ENCODE measurements at regions not wholly inside any gene's neighbourhood (a gene's known extent, or its start where the extent isn't known, plus 50 kb on each side); places are given as distances from the start of the nearest gene placed in this dataset.
"Not testable (repeated sequence)": the region's sequence is repeated elsewhere in the genome, so short reads cannot be mapped to it uniquely, and the experiment has no call there.

GRCh38 chr5:102682101-102682647 lies 72.9 kb upstream of the PAM start:
- no peak overlapping the region for H3K27ac ChIP-seq (ENCODE audit: low read depth in 1 of 2, low read length in 2 of 2)
- H3K4me3 ChIP-seq (ENCODE audit: low read length in 2 of 2) = no peak overlapping the region
- intact Hi-C loops (cut with DNase I) = loop anchor here in 1 of 2 donors (5.0 kb wide), 1 partner anchor 360 kb away; no protein-coding TSS in a partner anchor
- no peaks in the 10 kb centered on the region for H3K9me3 ChIP-seq (ENCODE audit: control insufficient read depth, low read length)
- H3K4me1 ChIP-seq (ENCODE audit: control insufficient read depth in 1 of 2, insufficient read depth in 2 of 2, low read length in 2 of 2) = no peaks in the 10 kb centered on the region
- ATAC-seq (ENCODE audit: low FRiP score) = no peak
- DNase-seq = no peak
- no peaks in the 10 kb centered on the region for H3K27me3 ChIP-seq (ENCODE audit: control insufficient read depth in 1 of 2, insufficient read depth in 2 of 2, low read length in 1 of 2)
- 94 to 96% methylated on average over 2 of the region's 2 CpGs for WGBS, 2 donors
- H3K36me3 ChIP-seq (ENCODE audit: control insufficient read depth in 1 of 2, insufficient read depth in 2 of 2, low read length in 1 of 2) = no peaks in the 10 kb centered on the region

GRCh38 chr5:102688076-102688475 lies 67.0 kb upstream of the PAM start:
- H3K4me3 ChIP-seq (ENCODE audit: low read length in 2 of 2); H3K27ac ChIP-seq (ENCODE audit: low read depth in 1 of 2, low read length in 2 of 2); ATAC-seq (ENCODE audit: low FRiP score); H3K4me1 ChIP-seq (ENCODE audit: control insufficient read depth in 1 of 2, insufficient read depth in 2 of 2, low read length in 2 of 2); intact Hi-C loops (cut with DNase I); H3K36me3 ChIP-seq (ENCODE audit: control insufficient read depth in 1 of 2, insufficient read depth in 2 of 2, low read length in 1 of 2); H3K27me3 ChIP-seq (ENCODE audit: control insufficient read depth in 1 of 2, insufficient read depth in 2 of 2, low read length in 1 of 2); H3K9me3 ChIP-seq (ENCODE audit: control insufficient read depth, low read length); DNase-seq: not testable (repeated sequence)
- 93 to 94% methylated on average over 7 of the region's 7 CpGs for WGBS, 2 donors

GRCh38 chr5:102688581-102689342 lies 66.3 kb upstream of the PAM start:
- ATAC-seq (ENCODE audit: low FRiP score); DNase-seq; H3K27me3 ChIP-seq (ENCODE audit: control insufficient read depth in 1 of 2, insufficient read depth in 2 of 2, low read length in 1 of 2); intact Hi-C loops (cut with DNase I); H3K36me3 ChIP-seq (ENCODE audit: control insufficient read depth in 1 of 2, insufficient read depth in 2 of 2, low read length in 1 of 2); H3K4me3 ChIP-seq (ENCODE audit: low read length in 2 of 2); H3K27ac ChIP-seq (ENCODE audit: low read depth in 1 of 2, low read length in 2 of 2); H3K9me3 ChIP-seq (ENCODE audit: control insufficient read depth, low read length); H3K4me1 ChIP-seq (ENCODE audit: control insufficient read depth in 1 of 2, insufficient read depth in 2 of 2, low read length in 2 of 2): not testable (repeated sequence)
- WGBS, 2 donors = 95 to 96% methylated on average over 14 of the region's 14 CpGs

- ATAC-seq (ENCODE audit: low FRiP score) = no peak
- DNase-seq = no peak
- H3K27me3 ChIP-seq (ENCODE audit: control insufficient read depth in 1 of 2, insufficient read depth in 2 of 2, low read length in 1 of 2) = no peaks in the 10 kb centered on the region
- no peaks in the 10 kb centered on the region for H3K9me3 ChIP-seq (ENCODE audit: control insufficient read depth, low read length)
- no peak overlapping the region for H3K4me3 ChIP-seq (ENCODE audit: low read length in 2 of 2)
- no peaks in the 10 kb centered on the region for H3K36me3 ChIP-seq (ENCODE audit: control insufficient read depth in 1 of 2, insufficient read depth in 2 of 2, low read length in 1 of 2)
- no peaks in the 10 kb centered on the region for H3K4me1 ChIP-seq (ENCODE audit: control insufficient read depth in 1 of 2, insufficient read depth in 2 of 2, low read length in 2 of 2)
- 85 to 92% methylated on average over 2 of the region's 2 CpGs for WGBS, 2 donors
- H3K27ac ChIP-seq (ENCODE audit: low read depth in 1 of 2, low read length in 2 of 2) = no peak overlapping the region
- intact Hi-C loops (cut with DNase I) = no loop called here
Observed at GRCh38 chr5:102690910-102691309, 64.2 kb upstream of the PAM start.

GRCh38 chr5:102691434-102691833 lies 63.7 kb upstream of the PAM start:
- 86 to 93% methylated on average over 1 of the region's 1 CpG for WGBS, 2 donors
- ATAC-seq (ENCODE audit: low FRiP score) = no peak
- intact Hi-C loops (cut with DNase I) = no loop called here

GRCh38 chr5:102700120-102700831 lies 54.8 kb upstream of the PAM start:
- 91 to 95% methylated on average over 1 of the region's 1 CpG for WGBS, 2 donors
- Histone ChIP-seq H3K27ac (ENCODE audit: low read depth in 1 of 2, low read length in 2 of 2) (no peak overlapping the region), H3K9me3 (ENCODE audit: control insufficient read depth, low read length) (no peaks in the 10 kb centered on the region), H3K36me3 (ENCODE audit: control insufficient read depth in 1 of 2, insufficient read depth in 2 of 2, low read length in 1 of 2) (no peaks in the 10 kb centered on the region), H3K4me1 (ENCODE audit: control insufficient read depth in 1 of 2, insufficient read depth in 2 of 2, low read length in 2 of 2) (no peaks in the 10 kb centered on the region), H3K27me3 (ENCODE audit: control insufficient read depth in 1 of 2, insufficient read depth in 2 of 2, low read length in 1 of 2) (no peaks in the 10 kb centered on the region), H3K4me3 (ENCODE audit: low read length in 2 of 2) (no peak overlapping the region)
- DNase-seq (no peak), ATAC-seq (ENCODE audit: low FRiP score) (no peak)
- intact Hi-C loops (cut with DNase I) = no loop called here

More at GRCh38 chr5:102691434-102691833, 63.7 kb upstream of the PAM start:
- no peak overlapping the region for H3K4me3 ChIP-seq (ENCODE audit: low read length in 2 of 2)
- no peaks in the 10 kb centered on the region for H3K4me1 ChIP-seq (ENCODE audit: control insufficient read depth in 1 of 2, insufficient read depth in 2 of 2, low read length in 2 of 2)
- H3K36me3 ChIP-seq (ENCODE audit: control insufficient read depth in 1 of 2, insufficient read depth in 2 of 2, low read length in 1 of 2) = no peaks in the 10 kb centered on the region
- no peaks in the 10 kb centered on the region for H3K27me3 ChIP-seq (ENCODE audit: control insufficient read depth in 1 of 2, insufficient read depth in 2 of 2, low read length in 1 of 2)
- H3K9me3 ChIP-seq (ENCODE audit: control insufficient read depth, low read length) = no peaks in the 10 kb centered on the region
- no peak for DNase-seq
- H3K27ac ChIP-seq (ENCODE audit: low read depth in 1 of 2, low read length in 2 of 2) = no peak overlapping the region

- no peaks in the 10 kb centered on the region for H3K4me1 ChIP-seq (ENCODE audit: control insufficient read depth in 1 of 2, insufficient read depth in 2 of 2, low read length in 2 of 2)
- no peaks in the 10 kb centered on the region for H3K36me3 ChIP-seq (ENCODE audit: control insufficient read depth in 1 of 2, insufficient read depth in 2 of 2, low read length in 1 of 2)
- DNase-seq (no peak), ATAC-seq (ENCODE audit: low FRiP score) (no peak)
- 34 to 43% methylated on average over 2 of the region's 2 CpGs for WGBS, 2 donors
- no peak overlapping the region for H3K27ac ChIP-seq (ENCODE audit: low read depth in 1 of 2, low read length in 2 of 2)
- no peaks in the 10 kb centered on the region for H3K27me3 ChIP-seq (ENCODE audit: control insufficient read depth in 1 of 2, insufficient read depth in 2 of 2, low read length in 1 of 2)
- intact Hi-C loops (cut with DNase I) = no loop called here
- H3K9me3 ChIP-seq (ENCODE audit: control insufficient read depth, low read length) = no peaks in the 10 kb centered on the region
- no peak overlapping the region for H3K4me3 ChIP-seq (ENCODE audit: low read length in 2 of 2)
Observed at GRCh38 chr5:102700916-102701315, 54.2 kb upstream of the PAM start.

- ATAC-seq (ENCODE audit: low FRiP score) (no peak), DNase-seq (no peak)
- no peaks in the 10 kb centered on the region for H3K27me3 ChIP-seq (ENCODE audit: control insufficient read depth in 1 of 2, insufficient read depth in 2 of 2, low read length in 1 of 2)
- no peaks in the 10 kb centered on the region for H3K36me3 ChIP-seq (ENCODE audit: control insufficient read depth in 1 of 2, insufficient read depth in 2 of 2, low read length in 1 of 2)
- H3K9me3 ChIP-seq (ENCODE audit: control insufficient read depth, low read length) = no peaks in the 10 kb centered on the region
- no peak overlapping the region for H3K27ac ChIP-seq (ENCODE audit: low read depth in 1 of 2, low read length in 2 of 2)
- H3K4me3 ChIP-seq (ENCODE audit: low read length in 2 of 2) = no peak overlapping the region
- intact Hi-C loops (cut with DNase I) = no loop called here
- no peaks in the 10 kb centered on the region for H3K4me1 ChIP-seq (ENCODE audit: control insufficient read depth in 1 of 2, insufficient read depth in 2 of 2, low read length in 2 of 2)
Observed at GRCh38 chr5:102701748-102702147, 53.4 kb upstream of the PAM start.
